K562 (cell line): ENCODE measurements at regions not wholly inside any gene's neighbourhood (a gene's known extent, or its start where the extent isn't known, plus 50 kb on each side); places are given as distances from the start of the nearest gene placed in this dataset.

Source experiments
- ADNP ChIP-seq: fragments of 200-800 bp; sonication (Bioruptor generic); IDR thresholded peaks from 2 replicates; pipeline ENCODE4 v1.6.1; 2016; ENCODE audit warnings: missing genetic modification characterization, missing compliant biosample characterization
- CLOCK ChIP-seq: fragments of 250-450 bp; sonication (Bioruptor Pico); IDR thresholded peaks from 2 replicates; pipeline ENCODE4 v1.4.0; 2020; ENCODE audit warnings: mild to moderate bottlenecking, moderate library complexity, borderline replicate concordance
- DIDO1 ChIP-seq: fragments of 450-650 bp; IDR thresholded peaks from 2 replicates; pipeline ENCODE4 v1.6.1; 2016; ENCODE audit warnings: low read depth, missing biosample characterization, missing genetic modification characterization
- DMBX1 ChIP-seq: fragments of 250-450 bp; sonication (Bioruptor Pico); IDR thresholded peaks from 2 replicates; pipeline ENCODE4 v1.8.0; 2022; ENCODE audit warnings: inconsistent platforms, mild to moderate bottlenecking, moderate library complexity, borderline replicate concordance
- GABPB1 ChIP-seq: sonication (generic); formaldehyde crosslinking; IDR thresholded peaks from 2 replicates; pipeline ENCODE4 v1.8.0; 2022; ENCODE audit warnings: mild to moderate bottlenecking, missing genetic modification reagents
- GTF2A2 ChIP-seq: IDR thresholded peaks from 2 replicates; pipeline ENCODE4 v1.6.1; 2016; ENCODE audit warnings: mild to moderate bottlenecking, missing genetic modification characterization, missing compliant biosample characterization
- HNRNPH1 ChIP-seq: fragments of 200-400 bp; formaldehyde crosslinking; optimal IDR thresholded peaks from 2 replicates; pipeline ENCODE3; 2017; ENCODE audit warnings: low read depth, mild to moderate bottlenecking, low read length, moderate library complexity
- HNRNPL ChIP-seq: fragments of 200-400 bp; formaldehyde crosslinking; IDR thresholded peaks from 2 replicates; pipeline ENCODE4 v1.6.1; 2017; ENCODE audit warnings: low read depth, mild to moderate bottlenecking, low read length
- IRF1 ChIP-seq: sonication (generic); formaldehyde crosslinking; IDR thresholded peaks from 2 replicates; pipeline ENCODE4 v1.8.0; 2022; ENCODE audit warnings: missing genetic modification reagents, mild to moderate bottlenecking, borderline replicate concordance
- MAX ChIP-seq: sonication (generic); formaldehyde crosslinking; IDR thresholded peaks from 2 replicates; pipeline ENCODE4 v1.9.0; 2022; ENCODE audit warnings: mild to moderate bottlenecking, missing genetic modification reagents
- MBD2 ChIP-seq: sonication (generic); IDR thresholded peaks from 2 replicates; pipeline ENCODE4 v1.6.1; 2016; ENCODE audit warnings: low read depth, borderline replicate concordance
- MCM3 ChIP-seq: fragments of 450-650 bp; IDR thresholded peaks from 2 replicates; pipeline ENCODE4 v1.6.1; 2016
- MTA2 ChIP-seq: fragments of 450-650 bp; IDR thresholded peaks from 2 replicates; pipeline ENCODE4 v1.6.1; 2016; ENCODE audit warnings: low read depth
- RCOR1 ChIP-seq, 2 experiments: IDR thresholded peaks; 2 replicates each; pipeline ENCODE4 v1.6.1; 2012; ENCODE audit warnings: low read depth in 2 of 2, low read length in 2 of 2, borderline replicate concordance in 1 of 2, improper control_type of control experiment in 1 of 2
- SAP30 ChIP-seq: fragments of 200-600 bp; sonication (generic); IDR thresholded peaks from 2 replicates; pipeline ENCODE4 v1.6.1; 2012; ENCODE audit warnings: borderline replicate concordance, low read depth, mild to moderate bottlenecking, moderate library complexity, low read length, control low read depth, inconsistent platforms; ENCODE audit not compliant: insufficient read depth, poor library complexity, severe bottlenecking
- SETDB1 ChIP-seq: IDR thresholded peaks from one replicate; pipeline ENCODE4 v1.6.1; 2012; ENCODE audit warnings: low read length, control low read depth, inconsistent platforms
- SIRT6 ChIP-seq: IDR thresholded peaks from one replicate; pipeline ENCODE4 v1.6.1; 2012; ENCODE audit warnings: low read depth, mild to moderate bottlenecking, control low read depth, inconsistent platforms, low read length, moderate library complexity
- SMARCE1 ChIP-seq: fragments of 450-650 bp; IDR thresholded peaks from 2 replicates; pipeline ENCODE4 v1.7.1; 2016; ENCODE audit warnings: mild to moderate bottlenecking
- ZBTB2 ChIP-seq: fragments of 450-650 bp; IDR thresholded peaks from 2 replicates; pipeline ENCODE4 v1.6.1; 2016; ENCODE audit warnings: antibody characterized with exemption
- ZNF277 ChIP-seq: fragments of 250-450 bp; sonication (Bioruptor Pico); IDR thresholded peaks from 2 replicates; pipeline ENCODE4 v1.8.0; 2022; ENCODE audit warnings: inconsistent platforms, mild to moderate bottlenecking, moderate library complexity, borderline replicate concordance
- ZNF3 ChIP-seq: fragments of 250-450 bp; sonication (Bioruptor Pico); IDR thresholded peaks from 2 replicates; pipeline ENCODE4 v1.5.0; 2021; ENCODE audit warnings: mild to moderate bottlenecking, moderate library complexity
- ZNF431 ChIP-seq: sonication (generic); formaldehyde crosslinking; IDR thresholded peaks from 2 replicates; pipeline ENCODE4 v1.8.0; 2022; ENCODE audit warnings: mild to moderate bottlenecking, missing genetic modification reagents
- ZNF507 ChIP-seq: conservative IDR thresholded peaks from 2 replicates; pipeline ENCODE4 v1.6.1; 2017; ENCODE audit warnings: missing genetic modification characterization, missing compliant biosample characterization
- ZNF644 ChIP-seq: fragments of 200-800 bp; sonication (Bioruptor generic); IDR thresholded peaks from 2 replicates; pipeline ENCODE4 v1.6.1; 2016; ENCODE audit warnings: low read depth, missing genetic modification characterization, missing compliant biosample characterization

DNA sequence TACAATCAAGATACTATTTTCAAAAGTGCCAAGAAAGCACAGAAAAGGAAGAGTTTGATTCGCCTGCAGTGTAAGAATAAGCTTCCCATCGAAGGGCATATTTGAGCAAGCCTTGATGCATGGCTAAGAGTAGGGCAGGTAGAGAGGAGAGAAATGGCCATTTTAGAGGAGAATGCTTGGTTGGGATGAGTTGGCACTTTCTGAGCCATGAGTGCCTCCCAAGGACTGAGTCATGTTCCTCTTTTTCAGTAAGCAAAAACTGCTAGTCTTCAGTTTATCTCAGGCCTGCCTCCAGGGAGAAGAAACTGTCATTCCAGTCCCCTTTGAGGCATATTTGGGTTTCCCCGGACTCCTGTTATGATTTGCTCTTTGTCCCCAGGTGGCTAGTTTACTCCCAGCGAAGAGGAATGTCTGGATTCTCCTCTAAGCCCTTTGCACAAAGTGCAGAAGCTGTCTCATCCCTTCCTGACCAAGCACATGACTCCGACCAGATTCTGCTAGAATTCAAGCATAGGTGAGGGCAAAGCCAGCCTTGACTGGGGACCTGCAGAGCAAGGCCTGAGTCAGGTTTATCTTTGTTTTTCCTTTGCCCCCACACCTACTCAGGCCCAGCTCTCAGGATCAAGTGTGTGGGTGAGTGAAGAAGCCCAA, 115.2 kb downstream of the TTC32 start (continued):
- TF ChIP-seq ZBTB2, result no peak
- TF ChIP-seq SAP30, result no peak
- TF ChIP-seq MCM3, result no peak
- no peak for TF ChIP-seq SIRT6
- TF ChIP-seq CLOCK (CRISPR knock-in tag), result no peak
- no peak for TF ChIP-seq MAX
- TF ChIP-seq ZNF431 (CRISPR knock-in tag), result no peak
- no peak for TF ChIP-seq ZNF277 (CRISPR knock-in tag)
- TF ChIP-seq RCOR1 (IDR thresholded peaks at IDR 0.05; ENCODE audit: borderline replicate concordance in 1 of 2, low read depth in 2 of 2, low read length in 2 of 2), result no peak
- no peak for TF ChIP-seq DIDO1 (tag)
- TF ChIP-seq HNRNPL, result no peak
- TF ChIP-seq MTA2, result no peak
- no peak for TF ChIP-seq IRF1 (CRISPR knock-in tag)
- TF ChIP-seq DMBX1 (CRISPR knock-in tag), result peak; percentile 49; the same call in 1 of the 2 replicates
- TF ChIP-seq HNRNPH1, result no peak
- TF ChIP-seq ZNF3 (CRISPR knock-in tag), result no peak
- TF ChIP-seq SETDB1, result no peak
- peak; percentile 90 for TF ChIP-seq SMARCE1
- 0 out of 2 replicates have a peak, but pooled peaks have one; percentile 2 for TF ChIP-seq ZNF644 (tag)
- TF ChIP-seq GABPB1 (CRISPR knock-in tag), result no peak
- TF ChIP-seq MBD2, result no peak
- TF ChIP-seq GTF2A2 (tag), result no peak
- TF ChIP-seq ADNP (tag), result no peak
- TF ChIP-seq ZNF507 (tag), result no peak
